ENCODE measurements at regions not wholly inside any gene's neighbourhood (a gene's known extent, or its start where the extent isn't known, plus 50 kb on each side); places are given as distances from the start of the nearest gene placed in this dataset.

DNA sequence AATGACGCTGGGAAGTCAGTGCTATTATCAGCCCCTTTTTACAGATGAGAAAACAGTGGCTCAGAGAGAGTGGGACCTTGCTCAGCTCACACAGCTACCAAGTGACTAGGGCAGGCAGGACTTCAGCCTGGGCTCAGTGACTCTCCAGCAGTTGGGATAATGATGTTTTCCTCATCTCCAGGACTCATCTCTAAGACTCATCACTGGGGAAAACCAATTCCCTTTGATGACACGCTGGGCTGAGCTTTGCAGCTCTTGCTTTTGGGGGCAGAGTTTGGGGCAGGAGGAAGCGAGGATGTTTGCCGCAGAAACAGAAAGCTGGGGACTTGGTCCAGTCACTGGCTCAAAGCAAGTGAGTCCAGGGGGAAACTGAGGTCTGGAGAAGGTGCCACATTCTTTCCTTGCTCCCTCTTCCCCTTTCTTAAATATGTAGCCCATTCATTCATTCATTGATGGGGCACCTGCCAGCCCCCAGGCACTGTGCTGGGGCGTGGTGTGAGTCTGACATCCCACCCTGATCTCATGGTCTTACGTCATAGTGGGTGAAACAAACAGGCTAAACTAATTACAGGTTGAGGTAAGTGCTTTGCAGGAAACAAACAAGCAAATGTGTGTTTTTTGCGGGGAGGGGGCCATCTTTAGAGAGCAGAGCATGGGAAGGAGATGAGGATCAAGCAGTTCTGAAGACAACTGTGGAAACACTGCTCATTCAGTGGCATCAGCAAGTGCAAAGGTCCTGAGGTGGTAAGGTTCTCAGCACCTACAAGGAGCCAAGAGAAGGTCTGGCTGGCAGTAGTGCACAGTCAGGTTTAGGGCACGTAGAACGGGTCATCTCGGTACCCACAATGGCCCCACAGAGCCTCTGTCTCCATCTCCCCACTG, 74.4 kb upstream of the PMEPA1 start:
- TF ChIP-seq, protein P1, sequence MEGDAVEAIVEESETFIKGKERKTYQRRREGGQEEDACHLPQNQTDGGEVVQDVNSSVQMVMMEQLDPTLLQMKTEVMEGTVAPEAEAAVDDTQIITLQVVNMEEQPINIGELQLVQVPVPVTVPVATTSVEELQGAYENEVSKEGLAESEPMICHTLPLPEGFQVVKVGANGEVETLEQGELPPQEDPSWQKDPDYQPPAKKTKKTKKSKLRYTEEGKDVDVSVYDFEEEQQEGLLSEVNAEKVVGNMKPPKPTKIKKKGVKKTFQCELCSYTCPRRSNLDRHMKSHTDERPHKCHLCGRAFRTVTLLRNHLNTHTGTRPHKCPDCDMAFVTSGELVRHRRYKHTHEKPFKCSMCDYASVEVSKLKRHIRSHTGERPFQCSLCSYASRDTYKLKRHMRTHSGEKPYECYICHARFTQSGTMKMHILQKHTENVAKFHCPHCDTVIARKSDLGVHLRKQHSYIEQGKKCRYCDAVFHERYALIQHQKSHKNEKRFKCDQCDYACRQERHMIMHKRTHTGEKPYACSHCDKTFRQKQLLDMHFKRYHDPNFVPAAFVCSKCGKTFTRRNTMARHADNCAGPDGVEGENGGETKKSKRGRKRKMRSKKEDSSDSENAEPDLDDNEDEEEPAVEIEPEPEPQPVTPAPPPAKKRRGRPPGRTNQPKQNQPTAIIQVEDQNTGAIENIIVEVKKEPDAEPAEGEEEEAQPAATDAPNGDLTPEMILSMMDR (optimal IDR thresholded peaks at IDR 0.05 in 1 of 3, IDR thresholded peaks at IDR 0.05 in 1 of 3, conservative IDR thresholded peaks at IDR 0.05 in 1 of 3; ENCODE audit: extremely low read depth in 1 of 3, insufficient read depth in 2 of 3, low read length in 3 of 3): no peak
- TF ChIP-seq EZH2 (IDR thresholded peaks at IDR 0.05; ENCODE audit: low read length): no peak
